Ovary (tissue), 7 donors: ENCODE measurements at regions not wholly inside any gene's neighbourhood (a gene's known extent, or its start where the extent isn't known, plus 50 kb on each side); places are given as distances from the start of the nearest gene placed in this dataset.

Source experiments
- DNase-seq, 5 donors: peaks; one replicate each; pipeline ENCODE4 v3.0.0-alpha.2; 2019 to 2020
- H3K27ac ChIP-seq, 2 donors: fragments of 200-600 bp; one replicate each; pipeline versions ENCODE4 v1.5.1 to v1.8.0; 2019 to 2022
- H3K27me3 ChIP-seq: fragments of 200-600 bp; one replicate; pipeline ENCODE4 v1.8.0; 2022
- H3K36me3 ChIP-seq: fragments of 200-600 bp; sonication (generic); one replicate; pipeline ENCODE4 v1.5.1; 2019
- H3K4me1 ChIP-seq: one replicate; pipeline ENCODE4 v1.8.1; 2013; ENCODE audit warnings: mild to moderate bottlenecking, moderate library complexity; ENCODE audit not compliant: insufficient read depth
- H3K4me3 ChIP-seq: fragments of 200-600 bp; sonication (generic); one replicate; pipeline ENCODE4 v1.5.1; 2017
- H3K9me3 ChIP-seq, 2 donors: fragments of 200-600 bp in 1 of 2; sonication (generic) in 1 of 2; one replicate each; pipeline versions ENCODE4 v1.5.1 to v1.8.1; 2013 to 2019; ENCODE audit warnings: mild to moderate bottlenecking in 1 of 2, moderate library complexity in 1 of 2
- EP300 ChIP-seq: sonication (generic); formaldehyde crosslinking; IDR thresholded peaks from one replicate; pipeline ENCODE4 v1.6.1; 2017; ENCODE audit warnings: antibody characterized with exemption
- POLR2A ChIP-seq: fragments of 450-650 bp; IDR thresholded peaks from one replicate; pipeline ENCODE4 v1.6.1; 2017; ENCODE audit warnings: antibody characterized with exemption, mild to moderate bottlenecking, moderate library complexity
- WGBS, 3 donors: extraction: QIAGEN DNeasy Blood & Tissue Kit in 1 of 3; methylation state at CpG; one replicate each; pipeline versions ENCODE4 v1.1.5 to v1.1.7; 2013 to 2017; 5-methylcytosine and 5-hydroxymethylcytosine counted together
- intact Hi-C, 4 donors: fragments of 100-400 bp; cut with DNase I; formaldehyde crosslinking; loops; one replicate each; pipeline versions ENCODE4 v1.11.0 to v1.15.1; 2022 to 2023
- TF ChIP-seq, protein P1 (sequence below), 3 donors: fragments of 450-650 bp in 2 of 3; fragments of 200-600 bp in 1 of 3; IDR thresholded peaks; one replicate each; pipeline versions ENCODE4 v1.5.1 to v1.8.0; 2016 to 2022; ENCODE audit warnings: antibody characterized with exemption in 3 of 3, mild to moderate bottlenecking in 1 of 3
- donor health status: DM: no; HTN: no; CAD: no; lungs with moderate emphysema.
- donor health status: DM: no; HTN: no; CAD: no.
- donor health status: Bipolar disorder and iron deficiency.
- donor health status: DM: no; HTN: no; CAD: no.
- donor health status: DM: yes; HTN: yes; CAD: no.

- Histone ChIP-seq H3K27me3 (no peaks in the 10 kb centered on the region), H3K36me3 (no peaks in the 10 kb centered on the region), H3K4me1 (peaks cover 2% of the 10 kb centered on the region), H3K9me3 (no peaks in the 10 kb centered on the region), H3K27ac (no peak overlapping the region), H3K4me3 (no peak overlapping the region)
- no peak for DNase-seq
- 26 to 50% (median 28%) methylated on average over 3 of the region's 3 CpGs for WGBS, 3 donors
- no peak for TF ChIP-seq EP300
- TF ChIP-seq POLR2A = no peak
- TF ChIP-seq, protein P1, sequence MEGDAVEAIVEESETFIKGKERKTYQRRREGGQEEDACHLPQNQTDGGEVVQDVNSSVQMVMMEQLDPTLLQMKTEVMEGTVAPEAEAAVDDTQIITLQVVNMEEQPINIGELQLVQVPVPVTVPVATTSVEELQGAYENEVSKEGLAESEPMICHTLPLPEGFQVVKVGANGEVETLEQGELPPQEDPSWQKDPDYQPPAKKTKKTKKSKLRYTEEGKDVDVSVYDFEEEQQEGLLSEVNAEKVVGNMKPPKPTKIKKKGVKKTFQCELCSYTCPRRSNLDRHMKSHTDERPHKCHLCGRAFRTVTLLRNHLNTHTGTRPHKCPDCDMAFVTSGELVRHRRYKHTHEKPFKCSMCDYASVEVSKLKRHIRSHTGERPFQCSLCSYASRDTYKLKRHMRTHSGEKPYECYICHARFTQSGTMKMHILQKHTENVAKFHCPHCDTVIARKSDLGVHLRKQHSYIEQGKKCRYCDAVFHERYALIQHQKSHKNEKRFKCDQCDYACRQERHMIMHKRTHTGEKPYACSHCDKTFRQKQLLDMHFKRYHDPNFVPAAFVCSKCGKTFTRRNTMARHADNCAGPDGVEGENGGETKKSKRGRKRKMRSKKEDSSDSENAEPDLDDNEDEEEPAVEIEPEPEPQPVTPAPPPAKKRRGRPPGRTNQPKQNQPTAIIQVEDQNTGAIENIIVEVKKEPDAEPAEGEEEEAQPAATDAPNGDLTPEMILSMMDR (IDR thresholded peaks at IDR 0.05) = no peak
- intact Hi-C loops = no loop called here
Observed at GRCh38 chr12:108400056-108400455, 60.9 kb upstream of the CMKLR1 start.

GRCh38 chr12:108399514-108399913 is 60.4 kb upstream of the CMKLR1 start:
- WGBS, 3 donors = 7 to 12% (median 9%) methylated on average over 5 of the region's 5 CpGs
- Histone ChIP-seq H3K36me3 (no peaks in the 10 kb centered on the region), H3K27me3 (no peaks in the 10 kb centered on the region), H3K9me3 (no peaks in the 10 kb centered on the region), H3K4me3 (no peak overlapping the region), H3K4me1 (peaks cover 2% of the 10 kb centered on the region), H3K27ac (no peak overlapping the region)
- intact Hi-C loops = no loop called here
- peak; percentile 12 to 80 (median 34) for DNase-seq
- TF ChIP-seq, protein P1 (IDR thresholded peaks at IDR 0.05) = no peak
- TF ChIP-seq EP300 (no peak), POLR2A (no peak)

GRCh38 chr12:108394196-108394595 is 55.1 kb upstream of the CMKLR1 start:
- no peak for TF ChIP-seq POLR2A
- TF ChIP-seq, protein P1 (IDR thresholded peaks at IDR 0.05) = no peak
- no peak for TF ChIP-seq EP300
- DNase-seq = peak; percentile 15 to 71 (median 38)
- no peaks in the 10 kb centered on the region for H3K9me3 ChIP-seq
- intact Hi-C loops = no loop called here
- H3K27ac ChIP-seq = no peak overlapping the region
- 14 to 16% (median 15%) methylated on average over 5 of the region's 5 CpGs for WGBS, 3 donors
- no peak overlapping the region for H3K4me3 ChIP-seq
- H3K4me1 ChIP-seq = no peaks in the 10 kb centered on the region
- H3K27me3 ChIP-seq = no peaks in the 10 kb centered on the region
- H3K36me3 ChIP-seq = no peaks in the 10 kb centered on the region

- WGBS, 3 donors = 69 to 91% (median 84%) methylated on average over 5 of the region's 5 CpGs
- H3K27me3 ChIP-seq = no peaks in the 10 kb centered on the region
- intact Hi-C loops = no loop called here
- no peak for DNase-seq
- no peaks in the 10 kb centered on the region for H3K4me1 ChIP-seq
- TF ChIP-seq, protein P1 (IDR thresholded peaks at IDR 0.05) = no peak
- TF ChIP-seq POLR2A = no peak
- TF ChIP-seq EP300 = no peak
- no peaks in the 10 kb centered on the region for H3K36me3 ChIP-seq
- H3K9me3 ChIP-seq = no peaks in the 10 kb centered on the region
- no peak overlapping the region for H3K27ac ChIP-seq
- H3K4me3 ChIP-seq = no peak overlapping the region
Observed at GRCh38 chr12:108392284-108392683, 53.2 kb upstream of the CMKLR1 start.
